GM19351 (cell line): ENCODE measurements at regions not wholly inside any gene's neighbourhood (a gene's known extent, or its start where the extent isn't known, plus 50 kb on each side); places are given as distances from the start of the nearest gene placed in this dataset.
"Not testable (repeated sequence)": the region's sequence is repeated elsewhere in the genome, so short reads cannot be mapped to it uniquely, and the experiment has no call there.

Experiments used
- ATAC-seq: cut with Tn5 transposase; IDR thresholded peaks from one replicate; pipeline ENCODE4 v1.9.1; 2021; ENCODE audit warnings: mild to moderate bottlenecking, moderate library complexity; ENCODE audit not compliant: unreplicated experiment

DNA sequence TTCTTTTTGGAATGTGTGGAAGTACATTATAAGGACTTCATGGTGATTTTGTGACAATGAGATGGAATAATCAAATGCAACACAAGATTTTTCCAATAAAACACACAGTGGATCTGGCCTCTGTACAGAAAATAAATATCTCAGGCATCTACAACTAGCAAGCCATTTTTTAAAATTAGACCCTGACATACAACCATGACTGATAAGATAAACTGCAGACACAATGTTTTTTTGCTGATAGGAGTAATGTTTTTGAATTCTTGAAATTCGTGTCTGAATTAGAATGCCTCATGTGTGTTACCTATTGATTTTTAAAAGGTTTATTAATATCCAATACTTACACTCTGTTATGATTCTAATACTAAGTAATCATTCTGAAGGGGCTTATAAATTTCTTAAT lies 328.1 kb downstream of the HGF start:
- no peak for ATAC-seq

DNA sequence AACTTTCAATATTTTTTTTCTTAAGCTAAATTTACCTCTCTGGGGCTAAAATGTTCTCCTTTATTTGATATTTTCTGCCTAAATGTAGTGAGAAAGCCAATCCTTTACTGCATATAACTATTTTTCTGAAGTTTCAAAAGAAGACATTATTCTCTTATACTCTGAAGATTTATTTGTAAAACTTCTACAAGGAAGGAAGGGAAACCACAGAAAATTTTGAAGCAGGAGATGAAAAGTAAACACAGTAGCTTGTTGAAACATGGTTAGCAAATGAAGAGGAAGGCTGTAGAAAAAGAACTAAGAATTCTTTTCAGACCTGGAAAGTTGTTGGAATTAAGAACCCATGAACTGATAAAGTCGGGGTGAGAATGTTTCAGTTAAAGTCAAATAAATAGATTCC lies 330.3 kb downstream of the HGF start:
- ATAC-seq: no peak

DNA sequence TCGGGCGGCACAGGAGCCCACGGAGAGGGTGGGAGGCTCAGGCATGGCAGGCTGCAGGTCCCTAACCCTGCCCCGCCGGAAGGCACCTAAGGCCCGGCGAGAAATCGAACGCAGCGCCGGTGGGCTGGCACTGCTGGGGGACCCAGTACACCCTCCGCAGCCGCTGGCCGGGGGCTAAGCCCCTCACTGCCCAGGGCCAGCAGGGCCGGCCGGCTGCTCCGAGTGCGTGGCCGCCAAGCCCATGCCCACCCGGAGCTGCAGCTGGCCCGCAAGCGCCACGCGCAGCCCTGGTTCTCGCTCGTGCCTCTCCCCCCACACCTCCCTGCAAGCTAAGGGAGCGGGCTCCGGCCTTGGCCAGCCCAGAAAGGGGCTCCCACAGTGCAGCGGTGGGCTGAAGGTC lies 332.7 kb downstream of the HGF start:
- not testable (repeated sequence) for ATAC-seq

DNA sequence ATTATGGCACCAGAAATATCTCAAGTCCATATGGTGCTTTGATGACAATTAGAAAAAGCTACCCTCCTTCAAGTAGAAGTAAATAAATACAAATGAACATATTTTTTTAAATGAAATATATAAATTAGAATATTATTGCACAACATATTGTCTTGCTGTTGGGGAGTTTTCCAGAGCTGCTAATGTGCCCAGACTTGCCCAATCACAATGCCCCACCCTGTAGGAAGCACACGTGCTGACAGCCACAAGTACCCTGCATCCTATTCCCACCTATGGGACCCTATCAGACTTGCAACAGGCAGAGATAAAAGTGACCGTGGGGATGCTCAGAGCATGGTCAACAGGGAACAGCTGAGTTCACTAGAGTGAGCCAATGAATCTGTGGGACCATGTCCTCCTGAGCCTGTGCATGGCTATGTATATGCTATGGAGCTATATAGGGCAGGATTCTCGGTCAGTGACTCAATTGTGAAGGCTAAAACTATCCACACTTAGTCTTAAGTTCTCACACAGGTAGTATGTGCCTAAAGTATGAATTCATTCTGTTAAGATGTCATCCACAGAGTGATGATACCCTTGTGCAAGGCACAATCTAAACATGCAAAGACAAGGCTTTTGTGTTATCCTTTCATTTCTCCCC lies 336.0 kb downstream of the HGF start:
- ATAC-seq: no peak

DNA sequence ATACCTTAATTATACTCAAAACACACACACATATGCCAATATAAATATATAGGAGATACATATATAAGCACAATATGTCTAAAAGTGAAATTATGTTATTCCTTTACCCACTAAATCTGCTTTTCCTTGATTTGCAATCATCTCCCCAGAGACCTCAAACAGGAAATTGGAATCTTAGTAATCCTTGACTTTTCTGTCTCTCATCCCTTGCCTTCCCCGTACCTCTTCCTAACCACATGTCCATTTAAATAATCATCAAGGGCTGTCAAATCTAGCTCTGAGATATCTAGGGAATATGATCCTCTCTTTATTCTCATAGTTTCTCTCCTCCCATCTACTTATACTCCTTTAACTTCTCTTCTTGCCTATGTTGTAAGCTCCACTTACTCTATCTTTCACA lies 336.6 kb downstream of the HGF start:
- no peak for ATAC-seq

DNA sequence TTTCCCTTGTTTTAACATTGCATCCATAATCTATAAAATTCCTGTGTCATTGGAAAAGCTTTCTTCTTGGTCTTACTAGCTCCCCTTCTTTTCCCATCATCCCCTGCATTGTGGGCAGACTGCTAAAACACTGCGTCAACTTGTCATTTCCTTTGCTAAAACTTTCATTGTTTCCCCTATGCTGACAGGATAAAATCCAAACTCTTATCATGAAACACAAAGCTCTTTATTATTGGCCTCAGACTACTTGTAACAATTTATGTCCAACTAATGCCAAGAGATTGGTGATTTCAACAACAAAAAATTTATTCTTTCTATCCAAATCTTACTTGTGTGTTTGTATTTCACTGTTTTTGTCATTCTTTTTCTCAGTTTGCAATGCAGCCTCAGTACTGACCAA lies 339.1 kb downstream of the HGF start:
- ATAC-seq: no peak

DNA sequence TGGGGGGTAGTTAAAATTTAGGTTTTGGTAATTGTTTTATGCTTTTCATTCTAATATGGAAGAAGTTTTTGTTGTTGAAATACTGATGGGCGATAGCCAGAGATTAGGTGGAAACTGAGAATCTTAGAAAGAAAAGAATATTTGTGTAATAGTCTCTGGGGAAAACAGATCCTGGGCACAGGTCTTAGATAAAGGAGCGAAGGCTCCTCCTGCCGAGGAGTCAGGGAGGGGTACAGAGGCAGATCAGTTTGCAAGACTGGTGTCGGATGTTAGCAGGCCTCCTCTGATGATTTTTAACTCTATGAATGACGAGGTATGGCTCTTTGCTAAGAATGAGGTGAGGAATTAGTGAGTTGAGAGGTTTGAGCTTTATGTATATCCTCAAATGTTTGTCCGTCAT lies 339.7 kb downstream of the HGF start:
- no peak for ATAC-seq

DNA sequence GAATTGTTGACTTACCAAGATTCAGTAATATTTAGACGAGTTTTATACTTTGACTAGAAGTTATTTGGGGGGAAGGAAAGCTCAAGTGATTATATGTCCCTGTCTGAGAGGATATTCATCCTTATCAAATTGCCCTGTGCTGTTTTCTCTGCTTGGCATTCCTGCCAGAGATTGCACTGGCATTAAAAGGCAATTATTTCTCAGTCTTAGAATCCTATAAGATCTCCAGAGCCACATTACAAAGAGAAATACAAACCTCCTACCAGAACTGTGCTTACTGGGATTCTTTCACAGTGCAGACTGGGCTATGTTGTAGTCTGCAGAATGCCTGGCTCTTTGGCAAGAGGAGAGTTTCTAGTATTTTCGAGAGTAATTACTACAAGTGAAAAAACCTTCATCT lies 342.4 kb downstream of the HGF start:
- ATAC-seq: no peak

DNA sequence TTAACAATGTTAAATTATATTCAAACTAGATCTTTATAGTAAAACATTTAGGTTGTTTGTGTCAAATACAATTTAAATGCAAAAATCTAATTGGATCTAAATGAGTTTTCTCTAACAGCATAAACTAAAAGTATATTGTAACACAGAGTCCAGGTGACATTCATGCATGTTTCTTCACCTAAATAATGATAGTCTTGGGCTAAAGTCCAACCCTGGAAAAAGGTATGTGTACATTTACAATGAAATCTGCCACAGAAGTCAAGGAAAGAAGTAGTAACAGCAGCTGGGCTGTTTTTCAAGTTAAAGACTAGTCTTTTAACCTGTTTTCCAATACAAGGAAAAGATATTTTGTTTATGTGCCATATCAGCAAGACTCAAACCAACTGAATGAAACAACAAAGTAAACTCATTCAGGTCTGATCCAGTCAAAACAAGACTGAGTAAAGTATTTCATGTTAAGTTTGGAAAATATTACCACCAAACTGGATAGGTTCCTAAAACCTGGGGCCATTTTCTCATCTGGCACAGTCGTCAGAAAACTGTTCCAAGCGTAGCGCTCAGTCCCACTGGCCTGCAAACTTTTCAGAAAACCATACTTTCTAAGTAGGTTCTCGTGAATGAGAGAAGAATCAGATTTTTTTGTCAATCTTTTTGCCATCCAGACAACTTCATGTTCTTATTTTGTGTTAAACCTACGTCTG lies 349.2 kb downstream of the HGF start:
- no peak for ATAC-seq

DNA sequence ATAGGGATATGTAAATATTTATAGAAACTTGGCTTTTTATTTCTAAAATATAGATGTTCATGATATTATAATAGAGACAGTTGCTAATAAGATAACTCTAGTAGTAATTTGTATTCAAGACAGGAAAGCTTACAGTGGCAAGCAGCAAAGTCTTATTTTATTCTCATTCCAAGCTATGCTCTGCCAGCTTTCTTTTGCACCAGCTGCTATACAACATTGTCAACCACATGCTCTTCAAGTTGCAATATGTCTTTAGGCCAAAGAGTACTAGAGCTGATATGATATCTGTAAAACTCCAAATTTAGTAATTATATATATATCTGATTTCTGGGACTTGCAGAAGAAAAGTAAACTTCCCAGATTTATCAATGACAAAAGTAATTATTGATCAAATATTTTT lies 350.1 kb downstream of the HGF start:
- no peak for ATAC-seq

DNA sequence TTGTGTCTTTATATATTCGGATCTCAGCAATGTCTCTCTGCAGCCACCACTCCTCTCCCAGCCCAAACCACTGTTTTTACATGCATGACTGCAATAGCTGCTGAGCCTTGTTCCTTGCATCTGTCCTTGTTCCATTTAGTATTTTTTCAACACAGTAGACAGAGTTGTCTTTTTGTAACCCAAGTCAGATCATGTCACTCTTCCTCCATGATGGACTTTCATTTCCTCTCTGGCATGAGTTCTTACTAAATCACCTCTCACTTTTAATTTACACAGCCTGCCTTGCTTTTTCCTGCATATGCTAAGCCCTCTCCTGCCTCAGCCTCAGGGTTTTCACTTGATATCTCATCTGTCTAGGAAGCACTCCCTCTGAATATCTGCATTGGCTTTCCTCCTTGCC lies 353.2 kb downstream of the HGF start:
- ATAC-seq: no peak

DNA sequence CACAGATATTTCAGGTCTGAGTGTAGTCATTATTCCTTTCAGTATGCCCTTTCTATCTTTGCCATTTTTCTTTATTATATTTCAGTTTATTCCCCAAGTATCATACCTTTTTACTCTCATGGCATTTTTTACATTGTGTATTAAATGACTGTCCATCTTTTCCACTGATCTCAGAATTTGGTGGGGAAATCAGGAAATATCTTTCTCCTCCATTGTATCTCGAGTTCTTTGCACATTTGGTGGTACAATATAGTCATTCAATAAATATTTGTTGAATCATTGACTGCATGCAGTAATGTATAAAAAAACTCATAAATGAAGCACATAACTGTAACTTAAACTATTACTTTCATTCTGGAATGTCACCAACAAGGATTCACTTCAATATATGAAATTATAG lies 354.7 kb downstream of the HGF start:
- no peak for ATAC-seq

DNA sequence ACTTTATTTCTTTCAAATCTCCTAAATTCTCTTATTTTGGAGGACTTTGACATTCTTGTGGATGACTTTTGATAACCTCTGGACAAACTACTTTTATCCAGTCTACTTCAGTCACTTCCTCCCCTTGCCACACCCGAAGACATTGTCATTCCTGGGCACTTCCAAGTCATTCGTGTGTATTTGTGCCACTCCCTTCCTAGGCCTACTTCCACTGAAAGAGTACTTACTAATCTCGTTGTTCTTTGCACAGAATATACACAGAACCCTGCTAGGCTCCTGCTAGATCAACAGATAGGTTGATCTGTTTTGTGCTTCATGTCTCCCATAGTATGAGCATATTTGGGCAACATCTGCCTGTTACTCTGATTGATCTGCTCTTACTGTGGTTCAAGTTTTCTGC lies 355.4 kb downstream of the HGF start:
- ATAC-seq: no peak

DNA sequence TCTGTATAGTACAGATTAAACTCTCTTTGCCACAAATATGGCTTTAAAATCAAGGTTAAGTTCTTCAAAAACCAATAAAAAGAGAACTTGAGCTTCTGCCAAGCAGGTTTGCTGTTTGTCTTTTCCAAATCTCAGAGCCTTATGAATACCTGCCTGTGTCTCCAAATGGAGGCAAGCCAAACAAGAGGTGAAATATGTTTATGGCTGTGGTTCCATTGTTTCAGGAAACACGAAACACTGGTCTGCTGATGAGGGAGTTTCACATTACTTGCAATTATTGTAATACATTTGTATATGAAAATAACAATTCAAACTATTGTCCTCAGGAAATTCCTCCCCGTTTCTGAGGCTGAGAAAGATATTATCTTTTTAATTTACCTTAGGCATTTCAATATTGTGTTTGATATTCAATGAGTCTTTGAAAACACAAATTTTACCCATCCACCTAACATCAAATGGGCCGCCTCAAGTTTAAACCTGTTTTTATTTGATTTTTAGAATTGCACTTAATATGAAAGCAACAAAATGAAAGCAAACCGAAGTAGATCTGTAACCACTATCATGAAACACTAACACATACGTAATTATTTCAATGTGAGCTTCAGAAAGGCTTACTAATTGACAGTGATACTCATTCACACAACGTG lies 359.3 kb downstream of the HGF start:
- ATAC-seq: no peak

DNA sequence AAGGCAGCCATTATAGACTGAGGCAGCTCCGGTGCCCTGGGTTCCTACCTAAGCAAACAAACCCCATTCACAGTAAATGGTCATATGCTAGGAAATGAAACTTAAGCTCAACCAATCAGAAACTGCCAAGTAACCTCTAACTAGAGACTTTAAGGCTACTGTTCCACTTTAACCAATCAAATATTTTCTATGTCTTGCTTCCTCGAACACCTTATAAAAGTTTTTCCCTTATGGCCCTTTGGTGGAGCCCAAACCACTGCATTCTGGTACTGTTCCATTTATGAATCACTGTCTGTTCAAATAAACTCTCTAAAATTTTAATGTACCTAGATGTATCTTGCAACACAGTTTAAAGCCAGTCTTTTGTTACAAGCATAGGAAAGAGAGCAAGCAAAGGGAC lies 361.1 kb downstream of the HGF start:
- ATAC-seq: no peak

DNA sequence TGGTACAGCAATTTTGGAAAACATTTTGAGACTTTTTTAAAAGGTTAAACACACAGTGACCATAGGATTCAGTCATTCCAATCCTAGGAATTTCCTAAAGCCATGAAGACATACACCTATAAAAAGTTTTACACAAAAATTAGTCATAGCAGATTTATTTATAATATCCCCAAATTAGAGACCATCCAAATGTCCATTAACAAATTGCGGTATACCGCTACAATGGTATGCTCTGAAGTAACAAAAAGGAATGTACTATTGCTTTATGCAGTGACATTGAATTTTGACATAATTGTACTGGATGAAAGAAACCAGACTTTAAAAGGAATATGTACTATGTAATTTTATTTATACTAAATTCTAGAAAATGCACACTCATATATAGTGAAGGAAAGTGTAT lies 362.8 kb downstream of the HGF start:
- no peak for ATAC-seq

DNA sequence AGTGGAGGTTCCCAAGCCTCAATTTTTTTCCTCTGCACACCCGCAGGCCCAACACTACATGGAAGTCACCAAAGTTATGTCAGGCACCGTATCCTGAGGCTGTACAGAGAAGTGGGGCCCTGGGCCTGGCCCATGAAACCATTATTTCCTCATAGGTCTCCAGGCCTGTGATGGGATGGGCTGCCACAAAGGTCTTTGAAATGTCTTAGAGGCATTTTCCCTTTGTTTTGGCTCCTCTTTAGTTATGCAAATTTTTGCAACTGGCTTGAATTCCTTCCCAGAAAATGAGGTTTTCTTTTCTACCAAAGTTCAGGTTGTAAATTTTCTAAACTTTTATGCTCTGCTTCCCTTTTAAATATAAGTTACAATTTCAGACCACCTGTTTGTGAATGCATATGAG lies 365.2 kb downstream of the HGF start:
- ATAC-seq: no peak

DNA sequence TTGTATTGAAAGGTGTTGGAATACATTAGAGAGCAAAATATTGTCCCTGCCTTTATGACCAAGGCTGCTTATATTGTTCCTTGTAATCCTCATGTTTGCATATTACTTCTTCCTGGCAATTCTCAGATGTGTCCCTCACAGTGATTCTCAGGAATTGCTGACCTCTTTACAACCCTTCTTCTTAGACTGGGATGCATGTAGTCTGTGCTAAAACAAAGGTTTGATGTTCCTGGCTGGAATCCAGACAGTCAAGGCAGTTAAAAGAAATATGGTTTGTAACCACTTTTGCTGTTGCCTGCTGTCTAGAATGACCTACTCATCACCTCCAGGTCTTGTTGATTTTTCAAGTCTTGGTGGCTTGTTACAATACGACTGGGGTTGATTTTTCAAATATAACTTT lies 367.6 kb downstream of the HGF start:
- ATAC-seq: no peak

DNA sequence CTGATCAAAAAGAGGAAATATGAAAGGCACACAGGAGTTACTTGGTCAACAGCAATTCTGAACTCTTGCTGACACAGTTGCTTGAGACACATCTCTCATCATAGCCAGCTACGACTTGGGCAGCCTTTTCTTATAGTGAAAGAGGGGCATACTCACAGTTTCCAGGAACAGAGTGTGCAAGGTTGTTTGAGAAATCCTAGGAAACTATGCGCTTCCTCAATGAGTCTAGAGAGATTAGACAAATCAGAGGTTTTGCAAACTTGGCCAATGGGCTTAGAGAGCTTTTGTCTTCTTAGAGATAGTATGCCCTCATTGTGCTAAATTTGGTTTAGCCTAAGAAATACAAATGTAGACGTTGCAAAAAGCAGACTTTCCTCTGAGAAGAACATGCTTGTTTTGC lies 370.4 kb downstream of the HGF start:
- ATAC-seq: no peak

DNA sequence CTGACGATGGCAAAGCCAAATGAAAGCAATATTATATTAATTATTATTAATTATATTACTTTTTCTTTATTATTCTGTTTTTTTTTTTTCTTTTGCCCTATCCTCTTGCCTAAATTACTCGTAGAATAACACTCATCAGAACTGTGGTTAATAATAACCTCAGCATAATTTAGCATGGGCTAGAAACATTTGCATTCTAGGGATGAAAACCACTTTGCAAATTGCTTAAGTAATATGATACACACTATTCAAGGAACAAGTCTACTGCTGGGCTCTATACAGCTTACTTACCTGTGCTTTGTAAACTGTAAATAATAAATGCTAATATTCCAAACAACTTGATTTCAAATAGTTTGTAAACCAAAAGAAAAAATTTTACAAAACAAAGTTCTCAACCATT lies 375.8 kb downstream of the HGF start:
- ATAC-seq: no peak

DNA sequence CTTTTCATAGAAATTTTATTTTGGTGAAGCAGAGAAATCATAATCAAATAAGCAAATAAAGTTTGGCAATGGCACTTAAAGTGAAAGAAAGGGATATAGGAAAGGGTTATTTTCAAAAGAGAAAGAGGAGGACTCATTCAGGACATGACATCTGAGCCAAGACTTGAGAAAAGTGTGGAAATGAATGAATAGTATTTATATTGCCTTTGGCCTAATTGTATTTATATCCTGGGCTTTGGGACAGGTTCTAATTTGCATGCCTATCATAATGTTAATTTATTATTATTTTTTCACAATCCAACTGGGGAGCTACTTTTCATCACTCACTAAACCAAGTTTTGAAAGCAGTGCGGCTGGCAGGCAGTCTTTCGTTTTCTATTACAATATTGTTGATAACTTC lies 376.8 kb downstream of the HGF start:
- ATAC-seq: no peak

DNA sequence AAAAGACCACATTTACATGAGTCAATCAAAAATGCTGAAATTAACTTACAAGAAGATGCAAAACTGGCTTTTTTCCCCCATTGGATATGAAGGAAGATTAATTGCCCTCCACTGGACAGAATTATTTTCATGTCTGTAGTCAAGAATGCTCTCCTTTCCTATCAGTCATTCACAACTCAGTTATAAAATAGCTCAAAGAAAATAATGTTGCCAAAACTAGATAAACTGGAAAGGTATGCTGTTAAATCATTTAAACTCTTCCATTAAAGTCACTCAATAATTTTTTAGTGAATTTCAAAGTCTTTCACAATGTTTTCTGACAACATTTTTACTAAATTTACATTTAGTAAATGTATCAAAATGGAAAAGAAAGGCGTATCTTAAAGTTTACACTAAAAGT lies 384.5 kb downstream of the HGF start:
- no peak for ATAC-seq

DNA sequence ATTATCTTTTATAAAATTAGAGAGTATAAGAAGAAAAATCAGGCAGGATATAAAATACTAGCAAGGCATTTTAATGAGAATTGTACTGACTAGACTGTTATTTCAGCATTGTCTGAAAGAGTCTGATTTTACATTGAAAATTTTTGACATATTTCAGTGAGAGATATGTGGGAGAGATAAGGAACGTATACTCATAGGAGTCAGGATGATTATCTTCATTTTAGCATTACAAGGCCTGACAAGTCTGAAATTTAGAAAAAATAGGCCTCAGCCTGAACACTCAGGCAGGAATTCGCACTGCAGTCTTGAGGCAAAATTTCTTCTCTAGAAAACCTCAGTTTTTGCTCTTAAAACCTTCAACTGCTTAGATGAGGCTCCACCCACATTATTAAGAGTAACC lies 386.0 kb downstream of the HGF start:
- no peak for ATAC-seq
